Activated CD8-positive, alpha-beta T cell treated with anti-CD3 and anti-CD28 coated beads for 36 hours (primary cell): ENCODE measurements at regions not wholly inside any gene's neighbourhood (a gene's known extent, or its start where the extent isn't known, plus 50 kb on each side); places are given as distances from the start of the nearest gene placed in this dataset.

Experiments used
- ATAC-seq: fragments of 200-7000 bp; cut with Tn5 transposase; one replicate; pipeline ENCODE4 v1.10.0; 2021; ENCODE audit warnings: mild to moderate bottlenecking, moderate library complexity
- CTCF ChIA-PET: fragments of 350-600 bp; sonication (Branson Sonifier 250); formaldehyde crosslinking; loops from one replicate; lab custom pipeline; 2021; ENCODE audit warnings: antibody characterized with exemption; lab: Charles Lee
- POLR2A ChIA-PET: fragments of 350-600 bp; sonication (Branson Sonifier 250); formaldehyde crosslinking; loops from one replicate; lab custom pipeline; 2021; ENCODE audit warnings: antibody characterized with exemption; lab: Charles Lee
- DNase-seq: peaks from one replicate; pipeline ENCODE4 v3.0.0-alpha.2; 2020
- H3K27ac Mint-ChIP-seq: one replicate; pipeline ENCODE4 v1.8.0; 2021; ENCODE audit warnings: mild to moderate bottlenecking, mixed read lengths
- H3K27me3 Mint-ChIP-seq: one replicate; pipeline ENCODE4 v1.8.0; 2021; ENCODE audit warnings: mixed read lengths
- H3K36me3 Mint-ChIP-seq: one replicate; pipeline ENCODE4 v1.8.0; 2021; ENCODE audit warnings: low read depth, mixed read lengths
- H3K4me1 Mint-ChIP-seq: one replicate; pipeline ENCODE4 v1.8.0; 2021; ENCODE audit warnings: low read depth, mixed read lengths
- H3K4me3 Mint-ChIP-seq: one replicate; pipeline ENCODE4 v1.8.0; 2021; ENCODE audit warnings: mild to moderate bottlenecking, moderate library complexity, mixed read lengths
- H3K9me3 Mint-ChIP-seq: one replicate; pipeline ENCODE4 v1.8.0; 2021; ENCODE audit warnings: mixed read lengths
- CTCF ChIP-seq: fragments of 200-600 bp; IDR thresholded peaks from one replicate; pipeline ENCODE4 v1.8.0; 2022; ENCODE audit warnings: antibody characterized with exemption, mild to moderate bottlenecking
- intact Hi-C: fragments of 100-400 bp; cut with micrococcal nuclease; formaldehyde crosslinking; loops from one replicate; pipeline ENCODE4 v1.10.0; 2022

GRCh38 chr13:109357751-109358471, 428.5 kb downstream of the IRS2 start:
- Mint-ChIP-seq H3K27ac (no peak overlapping the region), H3K4me1 (no peaks in the 10 kb centered on the region), H3K36me3 (no peaks in the 10 kb centered on the region), H3K4me3 (no peak overlapping the region), H3K9me3 (no peaks in the 10 kb centered on the region), H3K27me3 (peaks cover 5% of the 10 kb centered on the region)
- TF ChIP-seq CTCF = no peak
- ATAC-seq = no peak
- no peak for DNase-seq
- intact Hi-C loops = no loop called here
- POLR2A ChIA-PET = no interaction called here
- CTCF ChIA-PET = no interaction called here

GRCh38 chr13:109355875-109356434, 430.4 kb downstream of the IRS2 start:
- no peak overlapping the region for H3K4me3 Mint-ChIP-seq
- ChIA-PET CTCF (no interaction called here), POLR2A (interaction anchor here (0.6 kb wide), 1 partner anchor 84 kb away, joined by 4 read pairs; no protein-coding TSS in a partner anchor)
- no peaks in the 10 kb centered on the region for H3K36me3 Mint-ChIP-seq
- peaks cover 7% of the 10 kb centered on the region for H3K27me3 Mint-ChIP-seq
- no peak overlapping the region for H3K27ac Mint-ChIP-seq
- no peak for TF ChIP-seq CTCF
- H3K9me3 Mint-ChIP-seq = no peaks in the 10 kb centered on the region
- no peak for DNase-seq
- intact Hi-C loops = no loop called here
- no peak for ATAC-seq
- no peaks in the 10 kb centered on the region for H3K4me1 Mint-ChIP-seq

- POLR2A ChIA-PET = interaction anchor here (0.6 kb wide), 1 partner anchor 83 kb away, joined by 4 read pairs; no protein-coding TSS in a partner anchor
- peaks cover 7% of the 10 kb centered on the region for H3K27me3 Mint-ChIP-seq
- no peak overlapping the region for H3K4me3 Mint-ChIP-seq
- no peak overlapping the region for H3K27ac Mint-ChIP-seq
- H3K4me1 Mint-ChIP-seq = no peaks in the 10 kb centered on the region
- no peaks in the 10 kb centered on the region for H3K36me3 Mint-ChIP-seq
- no peak for DNase-seq
- no peaks in the 10 kb centered on the region for H3K9me3 Mint-ChIP-seq
- CTCF ChIA-PET = no interaction called here
- TF ChIP-seq CTCF = no peak
- ATAC-seq = no peak
- intact Hi-C loops = no loop called here
Measured at GRCh38 chr13:109355166-109355565, 431.2 kb downstream of the IRS2 start.

- POLR2A ChIA-PET = no interaction called here
- H3K27ac Mint-ChIP-seq = no peak overlapping the region
- DNase-seq (no peak), ATAC-seq (no peak)
- intact Hi-C loops = no loop called here
- no peaks in the 10 kb centered on the region for H3K4me1 Mint-ChIP-seq
- CTCF ChIA-PET = no interaction called here
- H3K27me3 Mint-ChIP-seq = peaks cover 9% of the 10 kb centered on the region
- no peak overlapping the region for H3K4me3 Mint-ChIP-seq
- H3K9me3 Mint-ChIP-seq = no peaks in the 10 kb centered on the region
- no peaks in the 10 kb centered on the region for H3K36me3 Mint-ChIP-seq
- no peak for TF ChIP-seq CTCF
Measured at GRCh38 chr13:109351236-109351635, 435.1 kb downstream of the IRS2 start.

- ChIA-PET POLR2A (no interaction called here), CTCF (no interaction called here)
- Mint-ChIP-seq H3K4me1 (no peaks in the 10 kb centered on the region), H3K4me3 (no peak overlapping the region), H3K27ac (no peak overlapping the region), H3K36me3 (no peaks in the 10 kb centered on the region), H3K9me3 (no peaks in the 10 kb centered on the region), H3K27me3 (peaks cover 9% of the 10 kb centered on the region)
- DNase-seq (no peak), ATAC-seq (no peak)
- no peak for TF ChIP-seq CTCF
- intact Hi-C loops = no loop called here
Measured at GRCh38 chr13:109348519-109349258, 437.7 kb downstream of the IRS2 start.
